Head of caudate nucleus (tissue), 42 donors: ENCODE measurements at regions not wholly inside any gene's neighbourhood (a gene's known extent, or its start where the extent isn't known, plus 50 kb on each side); places are given as distances from the start of the nearest gene placed in this dataset.
A peak's percentile ranks its signal among the peaks of the same experiment; 100 is the strongest.

ENCODE experiments used
- DNase-seq, 42 donors: peaks; one replicate each; pipeline versions ENCODE4 v3.0.0 to v3.0.0-alpha.2; 2020 to 2021; ENCODE audit warnings: mixed read lengths in 7 of 42
- intact Hi-C: fragments of 100-400 bp; cut with DNase I; formaldehyde crosslinking; loops from one replicate; pipeline ENCODE4 v1.15.0; 2022

DNA sequence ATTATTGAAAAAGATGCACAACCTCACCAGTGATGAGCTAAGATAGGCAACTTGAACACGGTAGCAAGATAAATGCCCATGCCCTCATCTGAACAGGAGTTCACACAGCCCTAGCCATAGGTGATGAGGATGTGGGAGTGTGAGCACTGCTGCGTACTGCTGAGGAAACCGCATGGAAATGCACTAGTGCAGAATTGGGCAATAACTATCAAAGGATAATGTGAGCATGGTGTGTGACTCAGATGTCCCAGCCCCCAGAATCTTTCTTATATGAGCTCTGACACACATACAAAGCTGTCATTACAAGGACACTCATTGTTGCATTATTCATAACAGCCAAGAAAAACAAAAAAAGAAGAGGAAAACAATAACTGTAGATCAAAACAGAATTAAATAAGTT, 521.2 kb downstream of the IRX1 start:
- intact Hi-C loops = no loop called here
- DNase-seq = peak in 11 of 42 donors; percentile 14 to 69 (median 40)

DNA sequence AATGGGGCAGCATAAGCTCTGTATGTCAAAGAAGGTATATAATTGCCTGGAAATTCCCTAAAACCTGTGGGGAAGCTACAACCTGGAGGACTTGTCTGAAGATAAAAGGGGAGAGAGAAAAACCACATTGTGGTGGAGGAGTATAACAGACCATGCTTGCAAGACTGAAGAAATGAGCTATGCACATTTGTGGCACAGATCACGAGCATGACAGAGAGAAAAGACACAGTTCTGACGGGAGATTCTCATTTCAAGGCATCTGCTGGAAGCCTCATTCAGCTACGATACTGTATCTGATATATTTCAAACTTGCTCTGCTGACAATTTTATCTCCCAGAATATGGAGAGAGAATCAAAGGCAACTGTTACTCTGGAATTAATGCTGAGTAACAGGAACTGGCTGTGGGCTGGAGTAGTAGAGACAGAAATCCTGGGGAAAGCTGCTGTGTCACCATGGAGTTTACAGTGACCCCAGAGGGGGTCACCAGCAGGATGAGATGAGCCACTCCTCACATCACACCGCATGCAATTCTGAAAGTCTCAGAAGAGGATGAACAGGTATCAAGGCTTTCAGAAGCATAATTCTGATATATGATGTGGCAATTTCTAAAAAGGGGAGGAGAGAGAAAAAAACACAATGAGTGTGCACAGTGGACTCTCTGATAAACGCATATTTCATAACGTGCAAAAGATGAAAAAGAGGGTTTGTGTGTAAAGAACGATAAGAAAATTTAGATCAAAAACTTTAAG, 528.8 kb downstream of the IRX1 start:
- DNase-seq = no peak
- intact Hi-C loops = no loop called here

DNA sequence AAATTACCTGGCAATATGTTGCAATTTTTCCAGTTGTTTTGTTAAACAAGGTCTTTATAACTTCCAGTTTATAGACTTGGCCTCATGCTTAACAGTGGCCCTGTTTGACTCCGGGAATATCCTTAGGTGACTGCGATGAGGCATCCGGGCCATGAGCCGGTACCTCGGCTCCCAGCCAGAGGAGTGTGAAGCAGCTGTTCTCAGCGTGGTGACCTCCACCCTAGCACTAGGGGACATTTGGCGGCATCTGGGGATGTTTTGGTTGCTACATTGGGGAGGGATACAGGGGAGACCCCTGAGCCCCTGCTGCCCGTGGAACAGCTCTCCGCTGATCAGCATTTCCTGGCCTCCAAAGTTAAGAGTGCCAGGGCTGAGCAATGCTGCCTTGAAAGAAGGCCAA, 533.4 kb downstream of the IRX1 start:
- intact Hi-C loops = no loop called here
- DNase-seq = no peak

DNA sequence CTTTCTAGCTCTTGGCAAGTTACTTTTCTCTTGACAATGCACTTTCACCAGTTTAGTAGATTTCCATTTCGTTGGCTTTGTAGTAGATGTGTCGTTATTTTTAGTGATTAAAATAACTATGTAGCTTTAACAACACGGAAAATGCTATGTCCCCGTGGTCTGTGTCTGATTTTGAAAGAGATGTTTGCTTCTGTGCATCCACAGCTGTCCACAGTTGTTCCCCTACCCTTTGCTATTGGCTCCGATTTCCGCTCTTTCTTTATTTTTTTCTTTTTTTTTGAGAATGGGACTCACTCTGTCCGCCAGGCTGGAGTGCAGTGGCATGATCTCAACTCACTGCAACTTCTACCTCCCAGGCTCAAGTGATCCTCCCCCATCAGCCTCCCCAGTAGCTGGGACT, 533.9 kb downstream of the IRX1 start:
- no peak for DNase-seq
- intact Hi-C loops = no loop called here

DNA sequence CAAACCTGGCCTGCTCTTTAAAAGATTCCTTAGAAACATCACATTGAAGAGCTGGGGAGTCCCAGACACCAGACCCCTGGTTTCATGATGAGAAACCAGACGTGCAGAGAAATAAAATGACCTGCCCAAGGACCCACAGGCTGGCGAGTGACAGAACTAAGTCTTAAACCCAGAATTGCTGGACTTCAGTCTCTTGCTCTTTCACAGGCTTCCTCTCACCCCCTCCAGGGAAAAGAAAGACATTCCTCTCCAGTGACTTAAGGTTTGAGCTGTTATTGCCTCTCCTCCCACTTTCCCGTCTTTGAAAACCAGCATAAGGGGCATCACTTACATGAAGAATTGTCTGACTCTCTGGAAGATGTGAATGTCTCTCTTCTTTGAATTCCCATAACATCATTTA, 535.2 kb downstream of the IRX1 start:
- intact Hi-C loops = no loop called here
- DNase-seq = no peak

DNA sequence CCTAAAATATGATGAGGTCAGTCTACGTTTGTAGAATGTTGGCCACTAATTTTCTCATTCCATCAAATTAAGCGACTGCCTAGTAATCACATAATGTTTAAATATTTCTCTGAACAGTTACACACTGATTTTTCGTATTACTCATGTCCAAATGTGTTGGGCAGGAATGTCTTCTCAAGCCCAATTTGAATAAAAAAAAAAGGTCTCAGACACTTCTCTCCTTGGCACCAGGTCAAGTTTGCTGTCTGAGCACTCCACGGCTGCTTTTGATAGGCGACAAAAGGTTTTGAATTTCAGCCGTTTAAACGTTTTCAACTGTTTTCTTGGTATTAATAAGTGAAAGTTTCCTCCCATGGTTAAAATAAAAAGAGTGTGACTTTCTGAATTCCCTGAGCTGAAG, 542.1 kb downstream of the IRX1 start:
- no peak for DNase-seq
- intact Hi-C loops = no loop called here

DNA sequence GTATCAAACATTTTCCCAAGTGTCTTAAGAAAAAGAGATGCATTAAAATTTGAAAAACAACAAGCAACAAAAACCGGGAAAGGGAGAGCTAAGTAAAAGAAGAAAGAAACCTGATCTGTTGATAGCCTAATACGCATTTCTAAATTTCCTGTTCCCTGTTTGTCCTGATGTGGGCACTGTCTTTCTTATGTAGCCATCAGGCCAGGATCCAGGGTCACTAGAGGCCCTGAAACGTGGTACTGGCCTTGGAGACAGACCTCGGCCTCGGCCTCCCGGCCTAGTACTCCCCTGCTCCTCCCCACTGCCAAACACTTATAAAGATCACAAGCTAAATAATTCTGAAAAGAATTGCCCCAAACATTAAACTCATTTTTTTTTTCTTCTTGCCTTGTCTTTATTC, 547.2 kb downstream of the IRX1 start:
- intact Hi-C loops = no loop called here
- no peak for DNase-seq

DNA sequence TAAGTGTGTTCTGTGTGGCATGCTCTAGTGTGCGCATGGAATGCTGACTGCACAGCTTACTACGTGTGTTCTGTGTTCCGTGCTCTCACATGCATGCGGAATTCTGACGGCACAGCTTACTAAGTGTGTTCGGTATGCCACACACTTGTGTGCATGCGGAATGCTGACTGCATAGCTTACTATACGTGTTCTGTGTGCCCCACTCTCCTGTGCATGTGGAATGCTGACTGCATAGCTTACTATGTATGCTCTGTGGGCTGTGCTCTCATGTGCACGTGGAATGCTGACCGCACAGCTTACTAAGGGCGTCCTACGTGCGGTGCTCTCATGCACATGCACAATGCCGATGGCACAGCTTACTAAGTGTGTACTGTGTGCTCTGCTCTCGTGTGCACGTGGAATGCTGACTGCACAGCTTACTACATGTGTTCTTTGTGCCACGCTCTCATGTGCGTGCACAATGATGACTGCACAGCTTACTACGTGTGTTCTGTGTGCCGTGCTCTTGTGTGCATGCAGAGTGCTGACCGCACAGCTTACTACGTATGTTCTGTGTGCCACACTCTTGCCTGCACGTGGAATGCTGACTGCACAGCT, 548.9 kb downstream of the IRX1 start:
- intact Hi-C loops = no loop called here
- no peak for DNase-seq

DNA sequence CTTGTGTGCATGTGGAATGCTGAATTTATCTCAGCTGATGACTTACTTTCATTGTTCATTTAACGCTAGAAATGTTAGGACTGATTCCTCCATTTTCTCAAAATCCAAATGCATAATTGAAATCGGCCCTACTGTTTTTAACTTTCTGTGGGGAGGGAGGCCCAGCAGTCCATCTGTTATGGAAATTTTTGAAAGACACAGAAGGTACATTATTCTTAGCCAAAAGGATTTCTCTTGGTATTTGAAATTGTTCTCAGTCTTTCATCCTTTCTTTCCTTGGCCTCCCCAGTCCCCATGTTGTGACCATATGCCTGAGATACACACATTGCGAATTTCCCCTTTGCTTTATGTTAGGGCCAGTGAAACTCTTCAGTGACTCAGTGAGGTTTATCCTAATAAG, 549.9 kb downstream of the IRX1 start:
- intact Hi-C loops = no loop called here
- no peak for DNase-seq

DNA sequence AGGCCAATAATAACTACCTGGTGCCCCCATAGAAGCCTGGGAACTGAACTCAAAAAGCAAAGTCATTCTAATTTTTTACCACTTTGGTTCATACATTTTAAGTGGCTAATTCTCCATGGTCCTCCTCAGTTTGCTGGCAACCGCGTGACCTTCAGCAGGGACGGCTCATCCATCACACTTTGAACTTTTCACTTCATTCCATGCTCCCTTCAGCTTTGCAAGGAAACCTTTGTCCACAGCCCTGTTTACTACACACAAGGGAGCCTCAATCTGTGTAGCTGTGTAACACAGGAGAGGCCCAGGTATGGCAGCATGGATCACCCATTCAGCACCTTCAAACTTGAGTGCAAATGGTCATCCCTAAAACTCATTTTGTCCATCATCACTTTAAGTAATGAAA, 552.4 kb downstream of the IRX1 start:
- DNase-seq = no peak
- intact Hi-C loops = no loop called here

DNA sequence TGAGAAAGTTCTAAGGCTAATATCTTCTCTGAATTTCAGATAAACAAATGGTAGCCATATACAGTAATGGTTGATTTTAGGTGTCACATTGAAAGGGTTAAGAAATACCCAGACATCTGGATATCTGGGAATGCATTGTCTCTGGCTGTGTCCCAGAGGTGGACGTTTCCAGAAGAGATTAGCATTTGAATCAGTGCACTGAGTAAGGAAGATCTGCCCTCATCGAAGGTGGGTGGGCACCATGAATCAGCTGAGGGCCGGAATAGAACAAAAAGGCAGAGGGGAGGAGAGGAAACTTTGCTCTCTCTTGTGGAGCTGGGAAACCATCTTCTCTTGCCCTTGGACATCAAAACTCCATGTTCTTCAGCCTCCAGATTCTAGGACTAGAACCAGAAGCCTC, 554.4 kb downstream of the IRX1 start:
- DNase-seq = no peak
- intact Hi-C loops = no loop called here

DNA sequence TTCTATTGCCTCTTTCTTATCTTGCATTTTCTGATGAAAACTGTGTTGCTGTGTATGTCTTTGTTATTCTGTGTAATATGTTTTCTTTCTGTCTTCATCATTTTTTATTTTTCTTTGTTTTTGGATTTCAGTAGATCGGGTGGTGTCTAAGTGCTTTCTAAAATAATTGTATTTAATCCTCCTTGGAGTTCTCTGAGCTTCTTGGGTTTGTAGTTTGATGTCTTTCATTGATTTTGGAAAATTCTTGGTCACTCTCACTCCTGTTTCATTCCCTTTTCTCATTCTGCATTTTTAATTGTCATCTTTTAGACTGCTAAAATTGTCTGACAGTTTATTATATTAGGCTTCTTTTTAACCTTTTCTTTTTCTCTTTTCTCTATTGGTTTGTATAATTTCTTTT, 560.5 kb downstream of the IRX1 start:
- DNase-seq = no peak
- intact Hi-C loops = no loop called here

DNA sequence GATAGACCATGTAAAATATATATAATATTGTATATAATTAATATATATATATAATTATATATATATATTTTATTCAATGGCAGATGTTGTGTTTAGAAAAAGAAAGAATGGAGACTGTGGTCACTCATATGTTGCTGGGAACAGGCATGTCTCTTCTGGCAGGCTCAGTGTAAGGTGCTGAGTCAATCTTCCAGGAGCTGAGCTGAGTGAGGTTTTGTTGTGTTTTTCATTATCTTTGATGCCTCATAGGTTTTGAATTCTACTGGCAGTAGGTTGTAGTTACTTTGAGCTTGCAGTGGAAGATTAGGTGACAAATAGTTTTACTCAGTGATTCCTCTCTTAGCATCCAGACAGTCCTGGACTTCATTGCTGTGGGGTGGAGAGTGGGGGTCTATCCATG, 561.3 kb downstream of the IRX1 start:
- DNase-seq = no peak
- intact Hi-C loops = no loop called here

DNA sequence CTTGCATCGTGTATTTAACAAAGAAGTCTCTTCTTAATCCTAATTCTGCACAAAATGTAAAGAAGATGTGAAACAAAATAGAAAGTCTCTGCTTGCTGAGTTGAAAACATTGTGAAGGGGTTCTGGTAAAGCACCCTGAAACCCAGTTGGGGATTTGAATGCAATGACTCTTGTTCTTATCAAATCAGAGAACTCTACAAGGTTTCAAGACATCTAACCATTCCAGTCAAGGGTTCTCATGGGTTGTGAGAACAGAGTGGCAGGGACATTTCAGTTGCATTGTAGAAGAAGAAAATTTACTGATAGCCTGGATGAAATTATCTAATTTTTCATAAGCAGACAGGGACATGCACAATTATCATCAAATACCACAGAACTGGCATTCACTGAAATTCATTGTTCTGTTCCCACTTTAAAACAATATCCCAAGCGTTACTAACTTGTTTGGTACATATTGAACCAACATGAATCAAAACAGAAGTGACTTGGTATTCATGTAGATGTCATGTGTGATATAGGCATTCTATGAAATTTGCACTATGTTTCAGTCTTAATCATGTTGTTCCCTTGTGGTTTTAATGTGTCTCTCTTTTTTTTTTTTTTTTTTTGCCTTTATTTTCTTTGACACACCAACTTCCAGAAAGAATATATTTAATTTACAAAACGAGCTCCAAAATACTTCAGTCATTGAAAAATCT, 563.3 kb downstream of the IRX1 start:
- intact Hi-C loops = no loop called here
- DNase-seq = no peak

DNA sequence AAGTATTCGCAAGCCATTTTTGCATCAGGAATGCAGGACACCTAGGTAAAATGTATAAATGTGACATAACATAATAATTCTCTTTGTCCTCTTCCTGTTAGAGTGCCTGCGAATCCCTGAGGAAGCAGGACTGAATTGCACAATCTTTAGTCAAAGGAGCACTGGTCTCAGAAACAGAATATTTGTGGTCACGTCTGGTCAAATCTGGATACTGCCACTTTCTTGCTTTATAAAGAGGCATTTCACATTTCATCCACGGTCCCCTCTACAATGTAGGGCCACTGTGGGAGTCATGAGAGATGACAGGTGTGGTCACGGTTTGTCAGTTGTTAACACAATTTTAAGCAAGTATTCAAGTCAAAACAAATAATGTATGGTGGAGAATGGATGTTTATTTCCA, 564.0 kb downstream of the IRX1 start:
- intact Hi-C loops = no loop called here

DNA sequence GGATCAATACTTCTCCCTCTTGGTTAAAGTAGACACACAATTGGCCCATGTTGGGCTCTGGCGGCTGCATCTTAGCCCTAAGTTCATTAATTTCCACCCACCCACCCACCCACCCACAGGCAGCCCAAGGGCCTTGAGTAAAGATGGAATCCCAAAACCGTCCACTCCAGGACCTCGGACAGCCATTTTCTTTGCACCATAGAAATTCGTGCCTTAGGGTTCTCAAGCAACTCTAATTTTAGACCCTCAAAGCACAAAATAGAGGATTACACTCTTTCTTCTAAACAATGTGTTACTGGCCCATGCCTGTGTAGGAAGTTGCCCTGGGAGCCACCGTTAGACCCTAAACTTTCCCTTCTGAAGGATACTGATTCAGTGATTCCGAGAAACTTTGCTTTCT, 568.5 kb downstream of the IRX1 start:
- intact Hi-C loops = no loop called here
- DNase-seq = no peak

More for the DNA sequence above, 564.0 kb downstream of the IRX1 start:
- DNase-seq = no peak

DNA sequence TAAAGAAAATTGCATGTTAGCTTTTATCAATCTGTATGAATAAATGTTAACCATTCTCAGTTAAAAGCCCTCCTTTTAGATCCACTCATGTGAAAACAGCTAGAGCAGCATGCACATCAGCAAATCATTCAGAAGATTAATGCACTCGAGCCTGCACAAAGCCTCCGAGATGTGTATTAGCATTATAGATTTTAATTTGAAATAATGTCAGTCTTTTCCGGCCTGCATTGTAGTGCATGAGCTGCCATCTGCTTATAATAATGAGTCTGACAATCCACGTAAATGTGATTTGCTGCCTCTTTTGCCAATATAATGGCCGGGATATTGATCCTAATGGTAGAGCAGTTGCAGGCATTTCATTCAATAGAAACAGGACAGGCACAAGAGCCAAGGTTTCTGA, 585.1 kb downstream of the IRX1 start:
- intact Hi-C loops = no loop called here
- no peak for DNase-seq

DNA sequence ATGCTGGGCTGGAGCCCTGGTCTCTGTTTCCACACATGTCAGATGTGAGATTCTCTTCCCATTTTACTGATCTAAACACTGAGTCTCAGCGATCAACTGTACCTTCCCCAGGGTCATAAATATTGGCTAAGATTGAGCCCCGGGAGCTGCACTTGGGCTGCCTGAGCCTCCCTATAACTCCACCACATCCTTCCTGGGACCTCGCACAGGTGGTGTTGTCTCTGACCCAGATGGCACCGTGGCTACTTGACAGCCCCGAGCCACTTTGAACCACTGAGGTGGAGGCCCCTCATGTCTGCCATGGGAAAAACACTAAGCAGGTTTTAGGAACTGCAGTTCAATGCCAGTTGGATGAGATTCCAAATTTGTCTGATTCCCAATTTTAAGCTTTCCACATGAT, 586.5 kb downstream of the IRX1 start:
- no peak for DNase-seq
- intact Hi-C loops = no loop called here

DNA sequence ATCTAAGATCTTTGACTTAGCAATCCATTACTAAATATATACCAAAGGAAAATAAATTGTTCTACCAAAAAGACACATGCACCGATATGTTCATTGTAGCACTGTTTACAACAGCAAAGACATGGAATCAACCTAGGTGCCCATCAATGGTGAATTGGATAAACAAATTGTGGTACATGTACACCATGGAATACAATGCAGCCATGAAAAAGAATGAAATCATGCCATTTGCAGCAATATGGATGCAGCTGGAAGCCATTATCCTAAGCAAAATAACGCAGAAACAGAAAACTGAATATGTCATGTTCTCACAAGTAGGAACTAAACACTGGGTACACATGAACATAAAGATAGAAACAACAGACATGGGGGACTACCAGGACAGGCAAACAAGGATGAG, 589.5 kb downstream of the IRX1 start:
- intact Hi-C loops = no loop called here
- no peak for DNase-seq

DNA sequence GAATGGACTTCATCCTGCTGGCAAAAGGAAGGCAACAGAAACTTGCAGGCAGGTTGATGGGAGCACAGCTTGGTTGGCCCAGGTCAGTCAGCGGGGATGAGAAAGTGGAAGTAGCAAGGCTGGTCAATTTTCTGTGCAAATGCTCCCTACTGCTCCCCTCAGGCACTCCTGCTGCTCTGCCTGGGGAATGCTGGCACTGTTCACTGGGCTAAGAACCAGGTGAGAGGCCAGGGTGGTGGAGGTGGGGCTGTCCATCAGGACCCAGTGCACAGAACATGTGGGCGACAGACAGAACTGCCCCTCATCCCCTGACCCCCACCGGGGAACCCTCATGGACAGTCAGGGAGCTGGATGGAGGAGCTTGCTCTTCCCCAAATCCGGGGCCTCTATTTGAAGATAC, 593.1 kb downstream of the IRX1 start:
- DNase-seq = no peak
- intact Hi-C loops = no loop called here

DNA sequence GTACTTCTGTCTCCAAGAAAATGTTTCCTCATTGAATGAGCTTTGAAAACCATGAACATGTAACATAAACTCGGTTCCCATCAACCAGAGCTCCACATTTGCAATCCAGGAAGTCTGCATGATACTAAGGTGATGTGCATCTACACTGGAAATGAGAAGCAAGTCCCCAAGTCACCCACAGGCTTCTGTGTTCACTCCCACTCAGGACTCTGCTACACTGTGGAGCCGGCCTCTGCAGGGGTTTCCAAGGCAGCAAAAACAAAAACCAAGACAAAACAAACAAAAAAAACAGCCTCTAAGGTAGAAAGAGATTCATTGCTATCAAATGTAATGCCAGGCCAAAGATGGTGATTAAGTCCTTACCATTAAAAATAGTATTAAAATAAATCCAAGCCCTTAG, 593.7 kb downstream of the IRX1 start:
- DNase-seq = no peak
- intact Hi-C loops = no loop called here
